ENCODE measurements at regions not wholly inside any gene's neighbourhood (a gene's known extent, or its start where the extent isn't known, plus 50 kb on each side); places are given as distances from the start of the nearest gene placed in this dataset.

GRCh38 chr3:182450942-182451787 is 342.1 kb upstream of the ATP11B start:
- TF ChIP-seq POU2F2 (IDR thresholded peaks at IDR 0.05; ENCODE audit: low read depth, low read length), result no peak
- TF ChIP-seq POLR2A (IDR thresholded peaks at IDR 0.05; ENCODE audit: low read depth, low read length), result no peak
- no peak for TF ChIP-seq TAF1 (IDR thresholded peaks at IDR 0.05; ENCODE audit: low read depth, low read length)
